GF-D8 (cell line): ENCODE measurements at regions not wholly inside any gene's neighbourhood (a gene's known extent, or its start where the extent isn't known, plus 50 kb on each side); places are given as distances from the start of the nearest gene placed in this dataset.

ENCODE experiments used
- DNase-seq: peaks from one replicate; lab custom pipeline; 2025; lab: John Stamatoyannopoulos, UW

- DNase-seq, result no peak
These were observed 749.6 kb downstream of the SLC16A7 start for GRCh38 chr12:60345442-60345841.

DNA sequence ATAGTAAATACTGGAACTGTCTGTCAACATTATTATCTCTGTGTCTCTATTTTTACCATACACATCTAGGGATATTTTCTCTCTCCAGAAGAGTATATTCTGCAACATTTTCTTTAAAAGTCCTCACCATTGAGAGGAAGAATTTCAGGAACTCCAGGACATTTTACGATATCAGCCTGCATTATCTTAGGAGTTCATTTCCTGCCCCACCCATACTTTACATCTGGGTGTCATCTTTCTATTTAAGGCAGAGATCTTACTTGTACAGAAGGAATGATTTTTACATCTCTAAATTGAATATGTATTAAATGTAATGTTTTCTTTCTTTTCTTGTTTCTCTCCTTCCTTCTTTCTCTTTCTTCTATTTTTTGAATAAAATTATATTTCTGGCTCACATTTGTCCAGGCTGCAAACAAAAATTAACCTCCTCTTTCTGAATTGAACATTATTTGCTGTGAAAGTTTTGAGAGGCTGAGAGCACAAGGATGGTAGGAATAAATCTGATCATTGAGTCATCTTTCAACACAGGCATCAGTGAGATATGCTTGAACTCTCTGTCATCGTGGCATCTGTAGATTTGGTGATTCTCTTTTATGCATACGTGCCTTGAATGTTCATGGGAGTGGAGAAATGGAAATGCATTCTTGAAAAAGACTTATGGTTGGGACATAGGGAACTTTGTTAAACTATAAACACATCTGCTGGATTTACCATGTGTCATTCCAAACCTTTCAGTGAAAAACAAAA lies 753.6 kb downstream of the SLC16A7 start:
- DNase-seq, result no peak

GRCh38 chr12:60387356-60387755 lies 791.5 kb downstream of the SLC16A7 start:
- no peak for DNase-seq

DNA sequence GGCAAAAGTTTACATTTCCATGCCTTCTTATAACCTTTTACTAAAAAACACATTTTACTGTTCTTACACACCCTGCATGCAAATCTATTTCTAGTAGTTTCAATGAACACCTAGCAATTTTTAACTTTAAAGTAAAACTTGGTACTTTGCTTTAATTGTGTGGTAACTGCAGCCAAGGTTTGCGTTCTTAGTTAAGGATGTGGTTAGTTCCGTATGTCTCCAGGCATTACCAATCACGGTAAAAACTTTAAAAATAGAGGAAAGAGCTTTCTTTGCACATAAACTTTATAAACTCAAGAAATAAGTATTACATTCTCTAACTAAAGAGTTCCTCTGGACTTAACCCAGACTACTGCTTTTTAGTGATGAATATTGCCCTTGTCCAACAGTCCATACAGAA lies 795.2 kb downstream of the SLC16A7 start:
- no peak for DNase-seq

DNA sequence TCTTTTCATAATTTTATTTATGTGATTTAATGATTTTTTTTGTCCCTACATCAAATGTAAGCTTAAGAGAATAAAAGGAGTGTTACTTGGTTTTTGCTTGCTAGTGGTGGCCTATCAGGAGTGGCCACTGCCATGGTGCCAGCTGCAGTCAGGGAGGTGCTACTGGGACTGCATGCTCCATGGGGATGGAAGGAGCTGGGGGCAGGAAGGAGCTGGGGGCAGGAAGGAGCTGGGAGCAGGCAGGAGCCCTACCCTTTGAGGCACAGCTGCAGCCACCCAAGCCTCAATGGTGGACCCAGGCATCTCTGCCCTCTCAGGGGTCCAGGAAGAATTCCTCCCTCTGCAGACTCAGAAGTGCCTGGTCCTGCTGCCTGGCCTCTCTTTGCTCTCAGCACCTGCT lies 796.0 kb downstream of the SLC16A7 start:
- DNase-seq, result no peak

- no peak for DNase-seq
These were observed 797.3 kb downstream of the SLC16A7 start for GRCh38 chr12:60393093-60393492.

DNA sequence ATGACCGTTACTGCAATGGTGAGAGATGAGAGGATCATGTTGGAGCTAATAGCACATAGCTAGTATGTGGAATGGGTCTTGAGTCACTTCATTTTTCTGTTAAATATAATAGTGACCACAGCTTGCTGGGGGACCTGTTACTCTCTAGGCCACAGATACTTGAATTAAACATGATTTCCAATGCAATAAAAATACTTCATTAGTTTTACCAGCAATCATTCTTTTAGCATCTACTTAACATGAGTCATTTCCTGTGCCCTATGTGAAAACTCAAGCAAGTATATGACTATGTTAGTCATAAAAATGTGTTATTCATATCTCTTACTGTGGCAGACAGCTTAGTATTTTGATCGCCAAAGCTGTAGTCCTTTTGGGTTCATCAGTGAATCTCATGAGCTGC lies 798.8 kb downstream of the SLC16A7 start:
- DNase-seq, result no peak

- no peak for DNase-seq
These were observed 802.7 kb downstream of the SLC16A7 start for GRCh38 chr12:60398547-60398946.

DNA sequence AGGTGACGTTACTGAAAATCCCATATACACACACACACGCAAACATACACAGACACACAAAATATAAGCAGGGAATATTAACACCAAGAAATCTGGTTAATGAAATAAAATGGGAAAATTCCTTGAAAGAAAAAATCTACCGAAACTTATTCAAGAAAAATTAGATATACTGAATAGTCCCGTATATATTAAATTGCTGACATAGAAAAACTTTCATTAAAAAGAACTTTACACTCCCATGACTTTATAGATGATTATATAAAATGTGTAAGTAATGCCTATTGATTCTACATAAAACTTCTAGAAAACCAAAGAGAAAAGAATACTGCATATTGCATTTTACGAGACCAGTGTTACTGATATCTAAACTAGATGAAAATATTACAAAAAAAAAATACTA lies 803.2 kb downstream of the SLC16A7 start:
- DNase-seq, result no peak

DNA sequence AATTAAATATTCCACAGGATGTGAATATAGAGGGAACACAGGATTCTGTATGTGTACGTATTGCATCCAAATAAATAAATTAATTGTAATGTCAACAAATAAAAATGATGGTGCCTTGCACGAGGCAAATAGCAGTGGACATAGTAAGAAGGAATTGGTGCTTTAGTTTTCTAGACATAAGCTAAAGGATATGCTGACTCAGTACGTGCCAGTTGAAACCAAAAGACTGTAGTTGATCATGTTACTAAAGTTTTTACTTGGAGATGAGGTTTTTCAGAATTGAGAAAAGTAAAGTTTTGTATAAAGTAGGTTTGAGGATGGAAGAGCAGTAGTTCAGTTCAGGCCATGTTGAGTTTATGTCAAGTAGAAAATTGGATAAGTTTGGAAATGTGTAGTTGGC lies 807.2 kb downstream of the SLC16A7 start:
- DNase-seq, result no peak

DNA sequence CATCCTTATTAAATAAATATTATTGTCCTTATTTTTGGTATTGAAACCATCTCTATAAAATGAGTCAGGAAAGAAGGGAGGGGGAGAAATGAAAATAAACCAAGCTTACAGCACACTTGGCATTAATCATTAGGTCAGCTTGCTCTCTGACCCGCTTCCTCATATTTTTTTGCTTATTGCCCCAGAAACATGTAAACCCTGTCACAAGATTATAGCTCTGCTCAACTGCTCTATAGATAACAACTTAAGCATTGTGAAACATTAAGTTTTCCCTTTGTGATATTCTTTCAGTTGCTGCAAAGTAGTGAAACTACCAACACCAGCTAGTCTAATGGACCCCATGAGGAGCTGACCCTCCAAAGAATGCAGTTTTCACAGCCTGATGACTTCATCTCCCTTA lies 819.5 kb downstream of the SLC16A7 start:
- no peak for DNase-seq

DNA sequence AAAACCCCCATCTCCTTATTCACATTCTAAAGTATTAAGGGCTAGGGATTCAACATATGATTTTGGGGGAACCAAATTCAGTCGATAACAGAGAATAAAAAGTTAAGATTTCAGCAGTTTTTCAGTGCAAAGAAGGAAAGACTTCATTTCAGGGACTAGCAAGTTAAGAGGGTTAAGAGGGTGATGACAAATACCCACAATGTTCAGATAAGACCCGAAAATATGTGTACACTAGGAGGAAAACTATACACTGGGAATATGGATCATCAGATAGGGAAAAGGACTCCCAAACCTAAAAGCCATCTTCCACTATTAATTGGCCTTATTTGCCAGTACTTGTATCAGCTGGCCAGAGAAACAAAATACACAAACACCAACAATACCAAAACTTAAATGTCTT lies 824.2 kb downstream of the SLC16A7 start:
- no peak for DNase-seq

- no peak for DNase-seq
These were observed 825.9 kb downstream of the SLC16A7 start for GRCh38 chr12:60421741-60422140.

GRCh38 chr12:60437297-60437696 lies 841.5 kb downstream of the SLC16A7 start:
- DNase-seq, result no peak

DNA sequence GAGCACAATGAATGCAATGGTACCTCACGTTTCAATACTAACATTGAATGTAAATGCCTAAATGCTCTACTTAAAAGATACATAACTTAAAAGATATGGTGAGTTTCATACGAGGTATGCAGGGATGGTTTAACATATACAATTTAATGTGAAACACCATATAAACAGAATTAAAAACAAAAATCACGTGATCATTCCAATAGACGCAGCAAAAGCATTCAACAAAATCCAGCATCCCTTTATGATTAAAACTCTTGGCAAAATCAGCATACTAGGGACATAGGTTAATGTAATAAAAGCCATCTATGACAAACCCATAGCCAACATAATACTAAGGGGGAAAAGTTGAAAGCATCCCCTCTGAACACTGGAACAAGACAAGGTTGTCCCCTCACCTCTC lies 845.7 kb downstream of the SLC16A7 start:
- DNase-seq, result no peak

- no peak for DNase-seq
These were observed 855.6 kb downstream of the SLC16A7 start for GRCh38 chr12:60451457-60451856.

GRCh38 chr12:60465060-60465459 lies 869.2 kb downstream of the SLC16A7 start:
- DNase-seq, result no peak

DNA sequence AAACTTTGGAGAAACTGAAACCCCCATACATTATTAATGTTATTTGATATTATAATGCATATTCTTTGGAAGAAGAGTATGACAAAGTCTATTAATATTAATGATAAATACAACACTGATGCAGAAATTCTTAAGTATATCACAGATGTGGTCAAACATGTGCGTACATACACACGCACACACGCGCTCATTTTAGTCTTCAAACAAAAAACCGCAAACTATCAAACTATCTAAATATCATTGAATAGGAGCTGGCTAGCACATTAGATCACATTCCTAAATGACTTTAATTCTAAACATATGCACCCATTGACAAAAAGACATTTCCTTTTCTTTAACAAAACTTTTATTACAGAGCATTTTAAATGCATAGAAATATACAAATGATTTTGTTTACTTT lies 872.7 kb downstream of the SLC16A7 start:
- DNase-seq, result no peak

DNA sequence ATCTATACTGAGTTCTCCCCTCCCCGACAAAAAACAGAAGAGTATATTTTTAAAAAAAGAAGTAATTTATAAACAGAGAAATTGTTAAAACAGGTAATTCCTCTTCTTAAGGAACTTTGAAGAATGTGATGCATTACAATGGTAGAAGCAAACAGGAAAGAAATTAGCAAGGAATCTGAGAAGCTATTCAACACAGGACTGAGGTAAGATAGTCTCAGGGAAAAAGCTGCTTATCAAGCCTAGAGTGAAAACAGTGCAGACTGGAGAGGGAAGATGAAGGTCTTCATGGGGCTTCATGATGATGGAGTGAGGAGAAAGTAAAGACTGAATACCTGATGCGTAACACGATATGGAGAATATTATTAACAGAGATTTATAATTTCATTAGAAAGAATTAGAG lies 880.0 kb downstream of the SLC16A7 start:
- no peak for DNase-seq

DNA sequence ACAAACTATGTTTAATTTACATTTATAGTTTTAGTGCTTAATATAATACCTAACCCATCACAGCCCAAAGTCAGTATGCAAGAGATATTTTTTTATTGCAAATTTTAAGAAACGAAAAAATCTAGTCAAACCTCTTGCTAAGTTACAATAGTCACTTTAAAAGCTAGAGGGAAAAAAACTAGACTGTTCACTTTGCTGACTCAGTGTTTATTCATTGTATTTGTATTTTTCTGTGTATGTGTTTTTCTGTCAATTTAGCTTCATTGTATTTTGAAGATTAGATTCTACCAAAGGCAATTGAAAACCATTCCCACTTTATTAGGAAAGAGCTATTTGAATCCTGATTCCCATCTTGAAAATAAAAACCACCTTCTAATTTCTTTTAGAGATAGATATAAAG lies 891.5 kb downstream of the SLC16A7 start:
- no peak for DNase-seq

GRCh38 chr12:60489071-60489470 lies 893.2 kb downstream of the SLC16A7 start:
- DNase-seq, result no peak

DNA sequence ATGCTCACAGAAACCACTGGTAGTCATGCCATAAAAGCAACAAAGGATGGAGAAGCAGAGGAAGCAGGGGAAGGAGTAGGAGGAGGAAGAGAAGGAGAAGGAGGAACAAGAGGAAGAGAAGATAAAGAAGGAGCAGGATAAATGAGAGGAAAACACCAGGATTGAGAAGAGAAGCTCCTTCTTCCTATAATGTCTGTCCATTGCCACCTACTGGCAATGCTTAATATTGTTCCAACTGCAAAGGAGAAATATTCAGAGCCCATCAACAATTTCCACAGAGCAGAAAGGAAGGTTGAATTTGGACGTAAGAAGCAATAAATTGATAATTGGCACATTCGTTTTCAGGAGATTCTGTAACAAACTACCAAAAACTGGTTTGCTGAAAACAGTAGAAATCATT lies 898.4 kb downstream of the SLC16A7 start:
- no peak for DNase-seq

DNA sequence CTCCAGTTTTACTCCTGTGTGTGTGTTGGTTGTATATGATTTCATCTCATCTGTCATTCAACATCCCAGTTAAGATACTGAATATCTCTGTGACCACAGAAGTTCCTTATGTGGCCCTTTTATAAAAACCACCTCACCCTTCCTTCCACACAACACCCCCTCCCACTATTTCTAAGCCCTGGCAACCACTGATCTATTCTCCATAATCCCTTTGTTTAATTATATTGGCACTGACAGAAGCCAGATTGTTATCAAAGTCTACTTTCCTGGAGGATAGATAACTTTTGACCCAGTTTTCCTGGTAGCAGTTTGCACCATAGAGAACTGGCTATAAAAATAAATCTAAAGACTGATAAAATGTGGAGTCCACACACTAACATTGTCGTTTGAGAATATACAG lies 902.8 kb downstream of the SLC16A7 start:
- DNase-seq, result no peak

GRCh38 chr12:60501124-60501729 lies 905.4 kb downstream of the SLC16A7 start:
- DNase-seq, result no peak
